HG03196 (cell line): ENCODE measurements at regions not wholly inside any gene's neighbourhood (a gene's known extent, or its start where the extent isn't known, plus 50 kb on each side); places are given as distances from the start of the nearest gene placed in this dataset.
"Not testable (repeated sequence)": the region's sequence is repeated elsewhere in the genome, so short reads cannot be mapped to it uniquely, and the experiment has no call there.

Source experiments
- ATAC-seq: cut with Tn5 transposase; IDR thresholded peaks from one replicate; pipeline ENCODE4 v1.9.1; 2021; ENCODE audit not compliant: unreplicated experiment

DNA sequence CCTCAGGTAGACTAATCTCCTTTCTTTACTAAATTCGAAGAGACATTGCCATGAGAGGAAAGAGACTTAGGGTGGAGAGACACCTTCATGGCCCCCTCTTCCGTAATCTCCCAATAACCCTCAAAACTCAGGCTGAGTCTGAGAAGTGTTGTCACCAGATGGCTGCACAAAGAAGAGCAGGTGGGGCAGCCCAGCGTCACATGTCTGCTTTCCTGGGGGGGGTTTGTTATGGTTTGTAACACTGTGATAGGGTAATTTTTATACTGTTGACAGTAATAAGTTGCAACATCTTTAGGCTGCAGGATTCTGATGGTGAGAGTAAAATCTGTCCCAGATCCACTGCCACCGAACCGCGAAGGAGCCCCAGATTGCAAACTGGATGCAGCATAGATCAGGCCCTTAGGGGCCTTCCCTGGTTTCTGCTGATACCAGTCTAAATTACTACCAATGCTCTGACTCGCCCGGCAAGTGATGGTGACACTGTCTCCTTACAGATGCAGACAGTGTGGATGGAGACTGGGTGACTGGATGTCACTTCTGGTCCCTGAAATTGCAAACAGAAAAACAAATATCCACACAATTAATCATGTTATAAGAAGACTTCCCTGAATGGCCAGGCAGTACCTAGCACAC is 595.1 kb downstream of the RPIA start:
- ATAC-seq: not testable (repeated sequence)

DNA sequence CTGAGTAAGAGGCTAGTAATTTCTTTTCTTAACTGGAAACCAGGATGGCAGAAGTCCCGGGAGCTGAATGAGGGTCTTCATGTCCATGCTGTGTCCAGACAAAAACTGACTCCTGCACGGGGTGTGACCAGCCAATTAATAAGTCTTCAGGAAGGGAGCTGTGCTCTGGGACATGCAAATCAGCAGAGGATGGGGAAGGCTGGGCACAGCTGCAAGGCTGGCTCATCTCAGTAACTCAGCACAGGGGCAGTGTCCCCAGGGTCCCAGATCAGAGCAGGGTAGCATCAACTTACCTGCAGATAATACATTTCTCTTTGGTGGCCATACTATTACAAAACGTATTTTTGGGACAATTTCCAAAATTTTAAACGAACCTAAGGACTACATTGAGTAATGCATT is 595.6 kb downstream of the RPIA start:
- ATAC-seq: not testable (repeated sequence)

DNA sequence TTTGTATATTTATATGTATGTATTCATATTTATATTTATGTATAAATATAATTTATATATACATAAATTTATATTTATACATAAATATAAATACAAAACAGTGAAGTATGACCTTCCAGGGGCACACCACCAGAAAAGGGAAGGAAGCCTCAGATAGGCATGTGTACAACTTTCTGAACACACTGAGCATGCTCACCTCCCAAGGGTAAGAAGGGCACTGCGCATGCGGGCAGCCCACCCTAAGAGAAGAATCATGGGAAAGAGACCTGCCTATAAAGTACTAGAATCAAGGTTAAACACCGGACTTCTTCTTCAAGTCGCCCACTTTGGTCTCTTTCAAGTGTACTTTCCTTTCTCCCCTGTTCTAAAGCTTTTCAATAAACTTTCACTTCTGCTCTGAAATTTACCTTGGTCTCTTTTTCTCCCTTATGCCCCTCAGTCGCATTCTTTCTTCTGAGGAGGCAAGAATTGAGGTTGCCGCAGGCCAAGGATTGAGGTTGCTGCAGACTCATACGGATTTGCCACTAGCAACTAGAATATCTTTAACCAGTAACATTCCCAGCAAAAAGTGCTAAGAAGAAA is 600.3 kb downstream of the RPIA start:
- ATAC-seq: not testable (repeated sequence)

DNA sequence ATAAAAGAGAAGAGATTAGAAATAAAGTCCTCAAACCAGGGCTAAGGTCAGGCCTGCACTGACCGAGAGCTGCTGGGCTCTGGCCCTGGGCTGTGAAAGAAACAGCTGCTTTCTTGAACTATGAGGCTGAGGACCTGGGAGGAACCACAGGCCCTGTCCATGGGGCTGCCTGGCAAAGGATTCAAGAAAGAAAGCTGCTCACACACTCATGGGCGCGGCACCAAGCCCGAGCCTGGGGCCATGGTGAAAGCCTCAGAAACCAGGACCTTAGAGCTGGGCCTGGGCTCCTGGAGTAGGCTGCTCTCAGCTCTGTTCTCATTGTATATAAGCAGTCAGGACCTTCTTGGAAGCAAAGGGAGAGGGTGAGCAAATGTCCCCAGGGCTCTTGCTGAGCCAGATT is 601.9 kb downstream of the RPIA start:
- not testable (repeated sequence) for ATAC-seq

DNA sequence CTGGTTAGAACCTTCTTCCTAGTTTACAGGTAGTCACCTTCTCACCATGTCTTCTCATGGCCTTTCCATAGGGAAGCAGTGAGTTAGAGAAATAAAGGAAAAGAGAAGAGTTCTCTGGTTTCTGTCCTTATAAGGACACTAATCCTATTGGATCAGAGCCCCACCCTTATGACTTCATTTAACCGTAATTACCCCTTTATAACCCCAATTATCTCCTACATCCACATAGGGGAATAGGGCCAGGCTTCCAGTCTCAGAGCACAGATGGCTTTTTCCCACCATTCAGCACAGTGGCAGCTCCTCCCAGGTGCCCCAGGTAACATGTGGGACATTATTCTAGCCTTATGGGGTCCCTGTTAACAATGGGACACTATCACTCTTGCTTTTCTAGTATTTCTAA is 602.9 kb downstream of the RPIA start:
- not testable (repeated sequence) for ATAC-seq

DNA sequence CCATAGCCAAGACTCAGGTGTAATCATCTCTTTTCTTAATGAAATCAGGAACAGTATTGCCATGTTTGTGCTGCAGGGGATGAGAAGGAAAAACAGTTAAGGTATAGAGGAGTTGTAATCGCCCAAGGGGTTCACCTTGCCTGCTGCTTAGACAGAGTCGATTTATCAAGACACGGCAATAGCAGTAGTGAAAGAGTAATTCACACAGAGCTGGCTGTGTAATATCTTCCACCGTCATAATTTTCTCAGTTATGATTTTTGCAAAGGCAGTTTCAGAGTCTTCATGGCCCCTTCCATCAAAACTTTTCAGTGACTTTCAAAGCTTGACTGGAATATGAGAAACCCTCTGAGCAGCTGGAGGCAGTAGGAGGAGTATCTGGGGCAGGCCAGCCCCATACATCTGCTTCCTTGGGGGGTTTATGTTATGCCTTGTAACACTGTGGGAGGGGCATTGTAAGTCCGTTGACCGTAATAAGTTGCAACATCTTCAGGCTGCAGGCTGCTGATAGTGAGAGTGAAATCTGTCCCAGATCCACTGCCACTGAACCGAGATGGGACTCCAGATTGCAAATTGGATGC is 605.4 kb downstream of the RPIA start:
- not testable (repeated sequence) for ATAC-seq

DNA sequence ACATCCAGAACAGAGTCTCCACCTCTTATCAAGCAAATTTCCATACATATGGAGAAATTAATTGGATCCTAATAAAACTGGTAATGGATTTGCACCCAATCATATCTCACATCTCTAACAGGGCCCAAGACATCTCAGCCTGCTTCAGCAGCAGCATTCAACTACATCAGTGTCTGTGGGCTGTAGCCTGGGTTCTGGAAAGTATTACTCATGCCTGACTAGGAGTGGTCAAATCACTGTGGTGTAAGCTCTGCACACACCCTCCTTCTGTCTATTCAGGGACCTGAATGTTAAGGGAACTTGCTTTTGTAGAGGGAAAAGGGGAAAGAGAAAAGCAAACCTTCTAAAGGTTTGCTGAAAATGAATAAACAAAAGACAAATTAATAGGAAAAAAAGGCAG is 607.7 kb downstream of the RPIA start:
- ATAC-seq: not testable (repeated sequence)

DNA sequence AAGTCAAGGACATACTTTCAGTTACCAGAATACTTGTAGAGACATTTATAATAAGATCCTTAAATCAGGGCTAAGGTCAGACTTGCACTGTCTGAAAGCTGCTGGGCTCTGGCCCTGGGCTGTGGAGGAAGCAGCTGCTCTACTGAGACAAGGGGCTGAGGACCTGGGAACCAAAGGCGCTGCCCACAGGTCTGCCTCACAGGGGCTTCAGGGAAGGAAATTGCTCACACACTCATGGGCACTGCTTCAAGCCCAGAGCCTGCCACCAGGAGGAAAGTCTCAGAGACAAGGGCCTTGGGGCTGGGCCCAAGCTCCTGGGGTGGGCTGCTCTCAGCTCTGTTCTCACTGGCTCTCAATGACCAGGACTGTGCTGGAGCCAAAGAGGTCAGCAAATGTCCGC is 614.1 kb downstream of the RPIA start:
- not testable (repeated sequence) for ATAC-seq

DNA sequence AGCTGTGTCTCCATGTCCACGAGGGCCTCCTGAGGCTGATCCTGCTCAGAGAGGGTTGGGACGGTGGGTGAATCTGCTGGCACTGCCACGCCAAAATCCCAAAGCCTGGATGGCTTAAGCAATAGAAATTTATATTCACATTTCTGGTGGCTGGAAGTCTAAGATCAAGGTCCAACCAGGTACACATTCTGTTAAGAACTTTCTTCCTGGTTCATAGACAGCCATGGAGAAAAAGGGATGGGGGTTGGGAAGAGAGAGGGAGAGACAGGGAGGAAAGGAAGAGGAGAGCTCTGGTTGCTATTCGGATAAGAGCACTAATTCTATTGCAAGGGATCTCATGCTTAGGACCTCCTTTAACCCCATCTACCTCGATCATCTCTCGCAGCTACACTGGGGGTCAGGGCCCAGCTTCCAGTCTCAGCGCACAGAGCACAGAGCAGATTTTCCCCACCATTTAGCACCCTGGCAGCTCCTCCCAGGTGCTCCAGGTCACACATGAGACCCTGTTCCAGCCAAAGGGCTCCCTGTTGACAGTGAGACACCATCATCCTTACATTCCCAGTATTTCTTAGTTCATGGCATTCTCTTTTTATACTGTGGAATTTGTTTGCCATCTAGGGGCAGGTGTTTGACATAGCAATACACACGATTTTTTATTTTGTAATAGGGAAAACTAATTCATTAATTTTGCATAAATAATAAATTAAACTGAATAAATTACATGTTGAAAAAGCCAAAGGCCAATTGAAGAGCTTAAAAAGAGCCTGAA is 615.6 kb downstream of the RPIA start:
- ATAC-seq: not testable (repeated sequence)

DNA sequence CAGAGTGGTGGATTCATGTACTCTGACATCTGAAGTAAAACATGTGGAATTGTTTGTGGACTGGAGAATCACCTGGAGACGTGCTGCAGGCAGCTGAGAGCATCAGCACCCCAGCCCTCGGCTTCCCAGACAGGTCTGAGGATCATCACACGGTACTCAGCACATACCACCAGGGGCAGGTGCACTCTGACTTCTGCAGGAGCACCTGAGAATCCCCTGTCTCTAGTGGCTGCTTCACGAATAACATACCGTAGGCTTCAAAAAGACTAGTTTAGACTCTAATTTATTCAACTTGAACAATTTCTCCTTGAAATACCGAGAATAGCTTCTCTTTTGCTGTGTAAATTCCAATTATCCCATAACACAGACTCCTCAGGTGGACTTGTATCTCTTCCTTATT is 627.5 kb downstream of the RPIA start:
- not testable (repeated sequence) for ATAC-seq

DNA sequence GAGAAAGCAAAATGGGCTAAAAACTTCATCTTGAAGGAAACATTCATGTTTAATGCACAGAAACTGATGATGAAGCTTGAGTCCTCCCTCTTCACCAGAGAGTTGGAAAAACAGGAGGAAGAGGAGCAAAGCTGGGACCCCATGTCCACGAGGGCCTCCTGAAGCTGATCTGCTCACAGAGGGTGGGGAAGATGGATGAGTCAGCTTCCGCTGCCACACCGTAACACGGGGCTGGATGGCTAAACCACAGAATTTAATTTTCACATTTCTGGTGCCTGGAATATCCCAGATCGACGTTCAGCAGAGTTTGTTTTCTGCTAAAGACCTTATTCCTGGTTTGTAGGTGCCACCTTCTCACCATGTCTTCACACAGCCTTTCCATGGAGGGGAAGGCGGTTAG is 634.4 kb downstream of the RPIA start:
- not testable (repeated sequence) for ATAC-seq

DNA sequence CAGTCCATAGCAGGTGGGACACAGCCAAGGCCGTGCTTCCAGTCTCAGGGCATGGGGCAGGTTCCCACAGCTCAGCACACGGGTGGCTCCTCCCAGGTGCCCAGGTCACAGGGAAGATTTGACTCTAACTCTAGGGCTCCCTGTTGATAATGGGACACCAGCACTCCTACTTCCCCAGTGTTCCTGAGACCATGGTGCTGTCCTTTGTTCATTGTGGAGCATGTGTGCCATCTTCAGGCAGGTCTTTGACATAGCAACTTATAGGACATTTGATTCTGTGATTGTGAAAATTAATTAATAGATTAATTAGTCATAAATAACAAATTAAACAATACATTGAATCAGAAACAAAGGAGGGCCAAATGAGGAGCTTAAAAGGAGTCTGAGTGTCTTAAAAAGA is 635.0 kb downstream of the RPIA start:
- ATAC-seq: not testable (repeated sequence)

DNA sequence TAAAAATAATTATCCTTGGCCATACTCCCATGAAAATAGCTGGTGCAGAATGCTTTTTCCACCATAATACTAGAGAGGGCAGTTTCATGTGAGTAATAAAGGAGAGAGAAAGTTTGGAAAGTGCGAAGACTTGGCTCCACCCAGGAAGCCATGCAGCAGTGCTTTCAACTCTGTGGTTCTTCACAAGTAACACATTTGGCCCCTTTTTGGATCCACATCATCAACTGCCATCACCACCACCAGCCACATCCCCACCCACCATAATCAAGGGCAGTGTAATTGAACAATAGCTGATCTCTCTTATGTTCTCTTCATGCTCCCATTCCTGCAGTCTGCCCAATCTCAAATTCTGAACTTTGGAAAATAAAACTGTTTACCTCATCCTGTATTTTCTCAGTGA is 637.3 kb downstream of the RPIA start:
- not testable (repeated sequence) for ATAC-seq
